ENCODE measurements at regions not wholly inside any gene's neighbourhood (a gene's known extent, or its start where the extent isn't known, plus 50 kb on each side); places are given as distances from the start of the nearest gene placed in this dataset.

- Mint-ChIP-seq H3K27ac (ENCODE audit: unreplicated experiment) (no peak overlapping the region), H3K4me1 (ENCODE audit: unreplicated experiment) (peaks cover 36% of the 10 kb centered on the region), H3K9me3 (ENCODE audit: unreplicated experiment) (no peaks in the 10 kb centered on the region), H3K4me3 (ENCODE audit: unreplicated experiment) (no peak overlapping the region), H3K27me3 (ENCODE audit: unreplicated experiment) (no peaks in the 10 kb centered on the region), H3K36me3 (ENCODE audit: unreplicated experiment) (no peaks in the 10 kb centered on the region)
- no peak for DNase-seq (ENCODE audit: extremely low spot score, unreplicated experiment)
- TF ChIP-seq, protein P1, sequence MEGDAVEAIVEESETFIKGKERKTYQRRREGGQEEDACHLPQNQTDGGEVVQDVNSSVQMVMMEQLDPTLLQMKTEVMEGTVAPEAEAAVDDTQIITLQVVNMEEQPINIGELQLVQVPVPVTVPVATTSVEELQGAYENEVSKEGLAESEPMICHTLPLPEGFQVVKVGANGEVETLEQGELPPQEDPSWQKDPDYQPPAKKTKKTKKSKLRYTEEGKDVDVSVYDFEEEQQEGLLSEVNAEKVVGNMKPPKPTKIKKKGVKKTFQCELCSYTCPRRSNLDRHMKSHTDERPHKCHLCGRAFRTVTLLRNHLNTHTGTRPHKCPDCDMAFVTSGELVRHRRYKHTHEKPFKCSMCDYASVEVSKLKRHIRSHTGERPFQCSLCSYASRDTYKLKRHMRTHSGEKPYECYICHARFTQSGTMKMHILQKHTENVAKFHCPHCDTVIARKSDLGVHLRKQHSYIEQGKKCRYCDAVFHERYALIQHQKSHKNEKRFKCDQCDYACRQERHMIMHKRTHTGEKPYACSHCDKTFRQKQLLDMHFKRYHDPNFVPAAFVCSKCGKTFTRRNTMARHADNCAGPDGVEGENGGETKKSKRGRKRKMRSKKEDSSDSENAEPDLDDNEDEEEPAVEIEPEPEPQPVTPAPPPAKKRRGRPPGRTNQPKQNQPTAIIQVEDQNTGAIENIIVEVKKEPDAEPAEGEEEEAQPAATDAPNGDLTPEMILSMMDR (IDR thresholded peaks at IDR 0.05): no peak
These were observed 105.9 kb upstream of the SIX2 start for GRCh38 chr2:45115181-45115580.

- Mint-ChIP-seq H3K27me3 (ENCODE audit: unreplicated experiment) (no peaks in the 10 kb centered on the region), H3K27ac (ENCODE audit: unreplicated experiment) (no peak overlapping the region), H3K9me3 (ENCODE audit: unreplicated experiment) (no peaks in the 10 kb centered on the region), H3K36me3 (ENCODE audit: unreplicated experiment) (no peaks in the 10 kb centered on the region), H3K4me3 (ENCODE audit: unreplicated experiment) (no peak overlapping the region), H3K4me1 (ENCODE audit: unreplicated experiment) (peaks cover 28% of the 10 kb centered on the region)
- DNase-seq (ENCODE audit: extremely low spot score, unreplicated experiment): no peak
- TF ChIP-seq, protein P1 (IDR thresholded peaks at IDR 0.05): no peak
These were observed 105.1 kb upstream of the SIX2 start for GRCh38 chr2:45114221-45114955.

GRCh38 chr2:45112750-45113149 is 103.5 kb upstream of the SIX2 start:
- no peak for DNase-seq (ENCODE audit: extremely low spot score, unreplicated experiment)
- no peak overlapping the region for H3K4me3 Mint-ChIP-seq (ENCODE audit: unreplicated experiment)
- H3K9me3 Mint-ChIP-seq (ENCODE audit: unreplicated experiment): no peaks in the 10 kb centered on the region
- no peaks in the 10 kb centered on the region for H3K27me3 Mint-ChIP-seq (ENCODE audit: unreplicated experiment)
- TF ChIP-seq, protein P1 (IDR thresholded peaks at IDR 0.05): no peak
- H3K4me1 Mint-ChIP-seq (ENCODE audit: unreplicated experiment): peaks cover 16% of the 10 kb centered on the region
- H3K27ac Mint-ChIP-seq (ENCODE audit: unreplicated experiment): no peak overlapping the region
- H3K36me3 Mint-ChIP-seq (ENCODE audit: unreplicated experiment): no peaks in the 10 kb centered on the region

DNA sequence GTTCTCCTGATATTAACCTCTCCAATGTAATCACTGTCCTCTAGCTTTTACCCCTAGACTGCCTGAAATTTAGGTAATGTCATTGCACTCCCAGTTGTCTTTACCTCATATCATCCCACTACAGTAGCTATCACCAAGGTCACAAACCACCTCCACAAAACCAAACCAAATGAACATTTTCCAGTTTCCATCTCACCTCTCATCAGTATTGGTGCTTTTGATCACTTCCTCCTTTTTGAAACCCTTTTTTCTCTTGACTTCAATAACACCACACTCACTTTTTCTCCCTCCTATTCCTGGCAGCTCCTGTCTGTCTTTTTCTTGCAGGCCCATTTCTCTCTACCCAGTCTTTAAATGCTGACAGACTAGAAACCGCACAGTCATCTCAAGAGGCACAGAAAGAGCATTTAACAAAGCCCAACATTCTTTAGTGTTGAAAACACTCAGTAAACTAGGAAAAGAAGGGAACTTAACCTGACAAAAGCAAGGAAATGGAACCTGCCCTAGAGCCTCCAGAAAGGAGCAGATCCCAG is 95.9 kb upstream of the SIX2 start:
- Mint-ChIP-seq H3K27ac (ENCODE audit: unreplicated experiment) (no peak overlapping the region), H3K36me3 (ENCODE audit: unreplicated experiment) (no peaks in the 10 kb centered on the region), H3K4me1 (ENCODE audit: unreplicated experiment) (peaks cover 15% of the 10 kb centered on the region), H3K4me3 (ENCODE audit: unreplicated experiment) (no peak overlapping the region), H3K27me3 (ENCODE audit: unreplicated experiment) (no peaks in the 10 kb centered on the region), H3K9me3 (ENCODE audit: unreplicated experiment) (peaks cover 3% of the 10 kb centered on the region)
- DNase-seq (ENCODE audit: extremely low spot score, unreplicated experiment): no peak
- TF ChIP-seq, protein P1 (IDR thresholded peaks at IDR 0.05): no peak

- H3K36me3 Mint-ChIP-seq (ENCODE audit: unreplicated experiment): no peaks in the 10 kb centered on the region
- no peak overlapping the region for H3K27ac Mint-ChIP-seq (ENCODE audit: unreplicated experiment)
- TF ChIP-seq, protein P1 (IDR thresholded peaks at IDR 0.05): no peak
- H3K4me1 Mint-ChIP-seq (ENCODE audit: unreplicated experiment): peaks cover 15% of the 10 kb centered on the region
- no peak overlapping the region for H3K4me3 Mint-ChIP-seq (ENCODE audit: unreplicated experiment)
- no peak for DNase-seq (ENCODE audit: extremely low spot score, unreplicated experiment)
- peaks cover 3% of the 10 kb centered on the region for H3K9me3 Mint-ChIP-seq (ENCODE audit: unreplicated experiment)
- no peaks in the 10 kb centered on the region for H3K27me3 Mint-ChIP-seq (ENCODE audit: unreplicated experiment)
These were observed 95.2 kb upstream of the SIX2 start for GRCh38 chr2:45104429-45104828.

Data from osteocyte (in vitro differentiated cells).